ENCODE measurements at regions not wholly inside any gene's neighbourhood (a gene's known extent, or its start where the extent isn't known, plus 50 kb on each side); places are given as distances from the start of the nearest gene placed in this dataset.
"Not testable (repeated sequence)": the region's sequence is repeated elsewhere in the genome, so short reads cannot be mapped to it uniquely, and the experiment has no call there.

- no peak overlapping the region for H3K4me3 ChIP-seq (ENCODE audit: low read depth, low read length)
- DNase-seq (ENCODE audit: low read depth): no peak
- no peak for TF ChIP-seq CTCF (IDR thresholded peaks at IDR 0.05; ENCODE audit: low read depth, low read length, missing control alignments)
Measured at GRCh38 chr2:208879666-208880065, 473.1 kb downstream of the PTH2R start.

GRCh38 chr2:208880171-208880570, 473.6 kb downstream of the PTH2R start:
- no peak for TF ChIP-seq CTCF (IDR thresholded peaks at IDR 0.05; ENCODE audit: low read depth, low read length, missing control alignments)
- DNase-seq (ENCODE audit: low read depth): no peak

GRCh38 chr2:208890486-208890885, 483.9 kb downstream of the PTH2R start:
- no peak for DNase-seq (ENCODE audit: low read depth)
- no peak for TF ChIP-seq CTCF (IDR thresholded peaks at IDR 0.05; ENCODE audit: low read depth, low read length, missing control alignments)
- no peak overlapping the region for H3K4me3 ChIP-seq (ENCODE audit: low read depth, low read length)

More at GRCh38 chr2:208880171-208880570, 473.6 kb downstream of the PTH2R start:
- no peak overlapping the region for H3K4me3 ChIP-seq (ENCODE audit: low read depth, low read length)

GRCh38 chr2:208892203-208892602, 485.6 kb downstream of the PTH2R start:
- no peak for TF ChIP-seq CTCF (IDR thresholded peaks at IDR 0.05; ENCODE audit: low read depth, low read length, missing control alignments)
- DNase-seq (ENCODE audit: low read depth): no peak
- no peak overlapping the region for H3K4me3 ChIP-seq (ENCODE audit: low read depth, low read length)

GRCh38 chr2:208906330-208906729, 499.7 kb downstream of the PTH2R start:
- no peak overlapping the region for H3K4me3 ChIP-seq (ENCODE audit: low read depth, low read length)
- no peak for TF ChIP-seq CTCF (IDR thresholded peaks at IDR 0.05; ENCODE audit: low read depth, low read length, missing control alignments)
- no peak for DNase-seq (ENCODE audit: low read depth)

GRCh38 chr2:208915401-208915800, 508.4 kb upstream of the MAP2 start:
- no peak for TF ChIP-seq CTCF (IDR thresholded peaks at IDR 0.05; ENCODE audit: low read depth, low read length, missing control alignments)
- no peak overlapping the region for H3K4me3 ChIP-seq (ENCODE audit: low read depth, low read length)
- no peak for DNase-seq (ENCODE audit: low read depth)

GRCh38 chr2:208916881-208917280, 507.0 kb upstream of the MAP2 start:
- DNase-seq (ENCODE audit: low read depth): no peak
- no peak for TF ChIP-seq CTCF (IDR thresholded peaks at IDR 0.05; ENCODE audit: low read depth, low read length, missing control alignments)

GRCh38 chr2:208921358-208921757, 502.5 kb upstream of the MAP2 start:
- not testable (repeated sequence) for H3K4me3 ChIP-seq (ENCODE audit: low read depth, low read length); DNase-seq (ENCODE audit: low read depth)

More at GRCh38 chr2:208916881-208917280, 507.0 kb upstream of the MAP2 start:
- no peak overlapping the region for H3K4me3 ChIP-seq (ENCODE audit: low read depth, low read length)
